ENCODE measurements at regions not wholly inside any gene's neighbourhood (a gene's known extent, or its start where the extent isn't known, plus 50 kb on each side); places are given as distances from the start of the nearest gene placed in this dataset.

- ChIA-PET CTCF (interaction anchor here (1.9 to 7.6 kb wide), 2 partner anchors 307 to 350 kb away, joined by 10 to 126 read pairs; no protein-coding TSS in a partner anchor), RAD21 (ENCODE audit: low non-redundant PET in 1 of 2, low total read pairs in 2 of 2, uncharacterized antibody in 2 of 2, unreplicated experiment in 2 of 2) (no interaction called here), POLR2A (no interaction called here)
- ATAC-seq (no peak), DNase-seq (ENCODE audit: low read depth, low spot score) (no peak)
- H3K4me1 ChIP-seq (ENCODE audit: control insufficient read depth in 1 of 2, insufficient read depth in 2 of 2, low read length in 2 of 2) = peaks cover under 1 to 9% of the 10 kb centered on the region in 2 experiments; a peak in 2 of 4 replicates
- no peak overlapping the region for H3K27ac ChIP-seq (ENCODE audit: low read depth, low read length)
- H4K20me1 ChIP-seq (ENCODE audit: insufficient read depth) = no peaks in the 10 kb centered on the region
- TF ChIP-seq YY1 (IDR thresholded peaks at IDR 0.05; ENCODE audit: extremely low read depth, insufficient replicate concordance, low read depth, low read length) (no peak), POLR2A (IDR thresholded peaks at IDR 0.05; ENCODE audit: borderline replicate concordance, extremely low read depth, insufficient read depth, insufficient read length) (no peak), ELF1 (IDR thresholded peaks at IDR 0.05; ENCODE audit: borderline replicate concordance, low read depth) (no peak), TCF7L2 (IDR thresholded peaks at IDR 0.05; ENCODE audit: borderline replicate concordance, extremely low read depth, insufficient read depth, insufficient read length) (no peak), EZH2 (IDR thresholded peaks at IDR 0.05) (no peak), FOSL1 (IDR thresholded peaks at IDR 0.05; ENCODE audit: low read depth) (no peak), RAD21 (IDR thresholded peaks at IDR 0.05; ENCODE audit: low read depth) (no peak), SIN3A (IDR thresholded peaks at IDR 0.05; ENCODE audit: low read depth) (no peak), CBX3 (IDR thresholded peaks at IDR 0.05; ENCODE audit: low read depth) (no peak), EGR1 (IDR thresholded peaks at IDR 0.05; ENCODE audit: low read depth) (no peak), ZFX (IDR thresholded peaks at IDR 0.05) (no peak), SRF (IDR thresholded peaks at IDR 0.05; ENCODE audit: low read depth) (no peak), MAX (IDR thresholded peaks at IDR 0.05) (no peak), JUND (IDR thresholded peaks at IDR 0.05) (no peak), SP1 (IDR thresholded peaks at IDR 0.05; ENCODE audit: low read depth) (no peak)
- no TSS peak for BruUV-seq (replicated peaks)
- H3K27me3 ChIP-seq (ENCODE audit: insufficient read depth, low read length) = peaks cover 45% of the 10 kb centered on the region
- no peaks in the 10 kb centered on the region for H3K9me3 ChIP-seq (ENCODE audit: control insufficient read depth in 1 of 2, insufficient read depth in 1 of 2, low read depth in 1 of 2, low read length in 2 of 2)
- H3K9me2 ChIP-seq (ENCODE audit: insufficient read depth) = no peaks in the 10 kb centered on the region
- no peaks in the 10 kb centered on the region for H3K36me3 ChIP-seq (ENCODE audit: control insufficient read depth in 1 of 2, insufficient read depth in 2 of 2, low read length in 2 of 2)
- H3K4me2 ChIP-seq (ENCODE audit: low read length) = no peak overlapping the region
- H3K79me2 ChIP-seq (ENCODE audit: insufficient read depth, low read length) = no peaks in the 10 kb centered on the region
- no peak overlapping the region for H2AFZ ChIP-seq (ENCODE audit: low read depth, low read length, poor library complexity, severe bottlenecking)
- intact Hi-C loops (cut with micrococcal nuclease) = no loop called here
- no peak overlapping the region for H3K4me3 ChIP-seq (replicated peaks in 1 of 2; ENCODE audit: low read depth in 1 of 2, low read length in 2 of 2)
- no peak overlapping the region for H3K9ac ChIP-seq (ENCODE audit: low read length)
Measured at GRCh38 chr17:79395545-79395944, 215.3 kb downstream of the RBFOX3 start.
